BLaER1 (cell line): ENCODE measurements at regions not wholly inside any gene's neighbourhood (a gene's known extent, or its start where the extent isn't known, plus 50 kb on each side); places are given as distances from the start of the nearest gene placed in this dataset.
A peak's percentile ranks its signal among the peaks of the same experiment; 100 is the strongest.
"Not testable (repeated sequence)": the region's sequence is repeated elsewhere in the genome, so short reads cannot be mapped to it uniquely, and the experiment has no call there.

ENCODE experiments used
- H3K27ac ChIP-seq: shearing (Covaris generic); formaldehyde crosslinking; 2 replicates; pipeline ENCODE4 v1.8.1; 2022
- H3K27me3 ChIP-seq: shearing (Covaris generic); formaldehyde crosslinking; 2 replicates; pipeline ENCODE4 v1.8.1; 2022
- H3K36me3 ChIP-seq: shearing (Covaris generic); formaldehyde crosslinking; 2 replicates; pipeline ENCODE4 v1.8.1; 2022
- H3K4me1 ChIP-seq: shearing (Covaris generic); formaldehyde crosslinking; 2 replicates; pipeline ENCODE4 v1.8.1; 2022
- H3K4me2 ChIP-seq: shearing (Covaris generic); formaldehyde crosslinking; 2 replicates; pipeline ENCODE4 v1.8.1; 2022
- H3K4me3 ChIP-seq: shearing (Covaris generic); formaldehyde crosslinking; 2 replicates; pipeline ENCODE4 v1.8.1; 2022
- H3K9ac ChIP-seq: shearing (Covaris generic); formaldehyde crosslinking; 2 replicates; pipeline ENCODE4 v1.8.1; 2022
- H3K9me3 ChIP-seq: shearing (Covaris generic); formaldehyde crosslinking; 2 replicates; pipeline ENCODE4 v1.8.1; 2022
- H4K20me1 ChIP-seq: shearing (Covaris generic); formaldehyde crosslinking; 2 replicates; pipeline ENCODE4 v1.8.1; 2022

- not testable (repeated sequence) for H3K4me1 ChIP-seq, H3K27me3 ChIP-seq, H3K4me2 ChIP-seq, H3K9ac ChIP-seq, H4K20me1 ChIP-seq, H3K27ac ChIP-seq, H3K4me3 ChIP-seq, H3K9me3 ChIP-seq, H3K36me3 ChIP-seq
Measured at GRCh38 chr20:30302786-30303185, 954.7 kb upstream of the DEFB115 start.

DNA sequence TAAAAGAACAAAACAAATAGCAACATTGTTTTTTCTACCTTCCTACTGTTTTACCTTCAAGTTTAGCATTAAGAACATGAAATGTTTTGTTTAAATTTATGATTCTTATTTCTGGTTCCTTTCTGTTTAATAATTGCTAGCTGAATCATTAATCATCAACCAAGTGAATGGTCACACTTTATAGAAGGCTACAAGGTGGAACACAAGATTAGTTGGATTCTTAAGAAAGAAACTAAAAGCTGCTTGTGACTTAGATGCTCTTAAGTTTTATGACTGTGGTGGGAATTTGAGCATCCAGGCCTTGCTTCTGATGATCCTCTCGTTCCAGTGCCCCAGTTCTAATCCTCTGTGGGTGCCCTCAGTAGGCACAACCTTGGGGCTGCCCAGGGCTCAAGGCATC lies 947.5 kb upstream of the DEFB115 start:
- H3K9ac ChIP-seq, H3K4me1 ChIP-seq, H3K4me2 ChIP-seq, H4K20me1 ChIP-seq, H3K4me3 ChIP-seq, H3K36me3 ChIP-seq, H3K27ac ChIP-seq, H3K27me3 ChIP-seq, H3K9me3 ChIP-seq: not testable (repeated sequence)

GRCh38 chr20:30310385-30310784 lies 947.1 kb upstream of the DEFB115 start:
- not testable (repeated sequence) for H3K9me3 ChIP-seq, H3K36me3 ChIP-seq, H3K9ac ChIP-seq, H3K4me2 ChIP-seq, H3K27me3 ChIP-seq, H3K27ac ChIP-seq, H3K4me1 ChIP-seq, H3K4me3 ChIP-seq, H4K20me1 ChIP-seq

- H3K4me2 ChIP-seq, H3K27me3 ChIP-seq, H3K4me3 ChIP-seq, H3K27ac ChIP-seq, H3K9me3 ChIP-seq, H3K9ac ChIP-seq, H4K20me1 ChIP-seq, H3K36me3 ChIP-seq, H3K4me1 ChIP-seq: not testable (repeated sequence)
Measured at GRCh38 chr20:30312220-30312619, 945.2 kb upstream of the DEFB115 start.

GRCh38 chr20:30313660-30314059 lies 943.8 kb upstream of the DEFB115 start:
- not testable (repeated sequence) for H3K9ac ChIP-seq, H3K9me3 ChIP-seq, H4K20me1 ChIP-seq, H3K27ac ChIP-seq, H3K27me3 ChIP-seq, H3K4me3 ChIP-seq, H3K4me2 ChIP-seq, H3K36me3 ChIP-seq, H3K4me1 ChIP-seq

DNA sequence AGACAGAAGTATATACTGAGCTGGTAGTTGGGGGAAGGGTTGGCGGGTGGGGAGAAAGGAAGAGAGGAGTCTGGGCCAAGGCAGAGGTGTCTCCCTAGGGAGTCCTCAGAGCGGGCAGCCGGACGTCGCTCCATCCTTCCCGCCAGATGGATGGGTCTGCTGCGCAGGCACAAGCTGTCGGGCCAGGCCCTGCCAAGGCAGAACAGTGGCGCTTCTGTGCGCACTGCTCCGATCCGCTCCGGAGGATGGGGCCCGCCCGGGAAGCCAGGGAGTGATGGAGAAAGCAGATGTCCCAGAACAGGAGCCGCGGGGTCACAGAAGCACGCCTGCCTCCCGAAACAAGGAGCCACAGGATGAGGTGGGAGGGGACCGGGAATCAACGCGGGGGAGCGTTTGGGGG lies 941.4 kb upstream of the DEFB115 start:
- H3K27me3 ChIP-seq, H3K9me3 ChIP-seq, H3K4me1 ChIP-seq, H3K27ac ChIP-seq, H3K9ac ChIP-seq, H3K36me3 ChIP-seq, H3K4me2 ChIP-seq, H4K20me1 ChIP-seq, H3K4me3 ChIP-seq: not testable (repeated sequence)

- H3K4me1 ChIP-seq, H3K27ac ChIP-seq, H3K27me3 ChIP-seq, H3K9me3 ChIP-seq, H3K4me3 ChIP-seq, H3K9ac ChIP-seq, H3K36me3 ChIP-seq, H4K20me1 ChIP-seq, H3K4me2 ChIP-seq: not testable (repeated sequence)
Measured at GRCh38 chr20:30316532-30317299, 940.7 kb upstream of the DEFB115 start.

DNA sequence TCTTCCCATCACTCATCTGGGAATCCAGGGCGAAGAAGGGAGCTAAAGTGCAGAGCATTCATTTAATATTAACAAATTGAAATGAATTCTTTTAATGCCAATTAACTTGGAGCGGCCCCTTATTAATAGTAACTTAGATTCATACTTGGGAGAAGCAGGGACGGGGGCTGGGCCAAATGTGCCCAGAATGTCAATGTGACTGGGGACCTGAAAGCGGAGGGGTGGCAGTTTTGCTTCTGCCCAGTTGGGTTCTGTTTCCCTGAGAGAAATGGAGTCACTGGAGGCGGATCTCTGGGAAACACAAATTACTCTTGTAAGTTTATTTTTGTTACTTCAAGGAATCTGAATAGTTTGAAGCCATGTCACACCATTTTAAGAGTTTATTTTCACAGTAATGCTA lies 923.7 kb upstream of the DEFB115 start:
- H3K4me2 ChIP-seq, H3K9me3 ChIP-seq, H4K20me1 ChIP-seq, H3K4me3 ChIP-seq, H3K27ac ChIP-seq, H3K27me3 ChIP-seq, H3K9ac ChIP-seq, H3K36me3 ChIP-seq: not testable (repeated sequence)
- H3K4me1 ChIP-seq = peaks cover 11% of the 10 kb centered on the region; the same call in 1 of the 2 replicates

DNA sequence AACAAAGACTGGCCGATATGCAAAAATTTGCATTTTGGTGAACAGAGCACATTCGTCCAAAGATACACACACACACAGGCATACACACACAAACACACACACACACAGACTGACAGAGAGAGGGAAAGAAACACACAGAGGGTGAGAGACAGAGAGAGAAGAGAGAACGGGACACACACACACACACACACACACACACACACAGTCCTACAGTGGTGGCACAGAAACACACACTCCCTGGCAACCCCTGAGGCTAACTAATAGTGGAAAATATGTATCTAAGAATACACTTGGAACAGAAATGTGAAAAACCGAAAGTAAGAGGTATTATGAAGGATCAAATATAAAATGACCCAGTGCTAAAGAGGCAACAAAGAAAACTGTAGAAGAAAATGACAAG lies 919.9 kb upstream of the DEFB115 start:
- not testable (repeated sequence) for H4K20me1 ChIP-seq, H3K4me2 ChIP-seq, H3K9ac ChIP-seq, H3K4me1 ChIP-seq, H3K27ac ChIP-seq, H3K4me3 ChIP-seq, H3K27me3 ChIP-seq, H3K9me3 ChIP-seq, H3K36me3 ChIP-seq

GRCh38 chr20:30348932-30349331 lies 908.5 kb upstream of the DEFB115 start:
- not testable (repeated sequence) for H3K4me2 ChIP-seq, H3K9me3 ChIP-seq, H3K27ac ChIP-seq, H3K9ac ChIP-seq, H4K20me1 ChIP-seq, H3K36me3 ChIP-seq, H3K4me3 ChIP-seq, H3K27me3 ChIP-seq, H3K4me1 ChIP-seq

GRCh38 chr20:30356854-30357467 lies 900.5 kb upstream of the DEFB115 start:
- H3K27ac ChIP-seq, H3K4me1 ChIP-seq, H3K27me3 ChIP-seq, H3K9ac ChIP-seq, H3K4me2 ChIP-seq, H3K9me3 ChIP-seq, H3K36me3 ChIP-seq, H4K20me1 ChIP-seq, H3K4me3 ChIP-seq: not testable (repeated sequence)

DNA sequence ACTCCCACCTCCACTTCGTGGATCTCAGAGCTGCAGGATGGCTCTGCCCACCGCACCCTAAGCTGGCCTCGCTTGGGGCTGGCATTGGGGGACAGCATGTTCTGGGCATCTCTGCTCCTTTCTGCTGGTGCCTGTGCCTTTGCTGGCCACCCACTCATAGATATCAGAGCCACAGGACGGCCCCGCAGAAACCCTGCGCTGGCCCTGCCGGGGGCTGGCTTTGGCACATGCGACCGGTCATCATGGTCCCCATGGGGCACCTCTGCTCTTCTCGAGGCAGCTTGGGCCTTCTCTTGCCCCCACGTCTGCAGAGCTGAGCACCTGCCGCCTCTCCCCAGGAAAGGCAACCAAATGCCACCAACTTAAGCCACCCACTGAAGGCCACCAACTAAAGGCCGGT lies 895.7 kb upstream of the DEFB115 start:
- H3K9ac ChIP-seq, H3K4me1 ChIP-seq, H3K4me3 ChIP-seq, H4K20me1 ChIP-seq, H3K36me3 ChIP-seq, H3K27ac ChIP-seq, H3K9me3 ChIP-seq, H3K4me2 ChIP-seq, H3K27me3 ChIP-seq: not testable (repeated sequence)

DNA sequence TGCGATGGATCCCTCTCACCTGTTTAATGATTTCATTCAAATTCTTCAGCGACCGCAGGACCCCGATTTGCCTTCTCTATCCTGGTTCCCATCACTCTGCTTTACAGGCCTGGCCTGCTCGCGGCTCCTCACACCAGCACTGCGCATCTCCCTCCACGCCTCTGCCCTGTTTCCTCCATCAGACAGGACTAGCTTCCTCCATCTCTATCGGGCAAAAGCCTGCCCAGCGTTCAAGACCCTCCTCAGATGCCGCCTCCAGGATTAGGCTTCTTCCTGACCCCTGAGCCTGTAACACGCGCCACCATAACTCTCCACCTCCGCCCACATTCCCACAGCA lies 881.1 kb upstream of the DEFB115 start:
- not testable (repeated sequence) for H3K36me3 ChIP-seq, H3K4me1 ChIP-seq, H3K27me3 ChIP-seq, H4K20me1 ChIP-seq, H3K9me3 ChIP-seq
- peak overlapping the region; percentile 70 for H3K27ac ChIP-seq
- H3K9ac ChIP-seq = peak overlapping the region; percentile 74
- H3K4me3 ChIP-seq = peak overlapping the region; percentile 71
- H3K4me2 ChIP-seq = peak overlapping the region; percentile 56
